ENCODE measurements at regions not wholly inside any gene's neighbourhood (a gene's known extent, or its start where the extent isn't known, plus 50 kb on each side); places are given as distances from the start of the nearest gene placed in this dataset.
A peak's percentile ranks its signal among the peaks of the same experiment; 100 is the strongest.

DNA sequence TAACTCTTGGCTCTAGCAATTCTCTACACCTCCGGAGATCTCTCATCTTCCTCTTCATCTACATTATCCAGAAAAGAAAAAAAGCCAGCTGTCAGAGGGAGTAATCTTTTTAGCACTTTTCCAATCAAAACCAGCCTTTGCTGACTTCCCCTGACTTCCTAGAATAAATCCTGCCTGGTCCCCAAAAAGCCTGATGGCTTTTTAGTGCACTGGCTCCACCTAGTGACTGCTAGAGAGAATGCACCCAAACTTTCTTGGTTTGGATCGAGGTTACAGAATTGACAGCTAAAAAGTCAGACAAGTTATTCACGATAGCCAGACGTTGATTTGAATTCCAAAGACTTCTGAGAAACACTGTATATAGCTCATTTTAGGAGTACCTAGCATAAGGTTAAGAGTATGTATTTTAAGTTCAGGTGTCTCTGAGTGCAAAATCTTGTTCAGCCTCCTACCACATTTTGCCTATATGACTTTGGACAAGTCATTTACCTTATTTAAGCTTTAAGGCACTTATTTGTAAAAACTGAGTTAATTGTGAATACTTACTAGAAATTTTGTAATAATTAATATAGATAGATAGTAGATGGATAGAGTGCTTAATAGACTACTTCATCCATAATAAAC, 185.7 kb upstream of the GRIN2B start:
- no peak overlapping the region for H3K4me3 ChIP-seq (ENCODE audit: low read depth, low read length)
- TF ChIP-seq, protein P1, sequence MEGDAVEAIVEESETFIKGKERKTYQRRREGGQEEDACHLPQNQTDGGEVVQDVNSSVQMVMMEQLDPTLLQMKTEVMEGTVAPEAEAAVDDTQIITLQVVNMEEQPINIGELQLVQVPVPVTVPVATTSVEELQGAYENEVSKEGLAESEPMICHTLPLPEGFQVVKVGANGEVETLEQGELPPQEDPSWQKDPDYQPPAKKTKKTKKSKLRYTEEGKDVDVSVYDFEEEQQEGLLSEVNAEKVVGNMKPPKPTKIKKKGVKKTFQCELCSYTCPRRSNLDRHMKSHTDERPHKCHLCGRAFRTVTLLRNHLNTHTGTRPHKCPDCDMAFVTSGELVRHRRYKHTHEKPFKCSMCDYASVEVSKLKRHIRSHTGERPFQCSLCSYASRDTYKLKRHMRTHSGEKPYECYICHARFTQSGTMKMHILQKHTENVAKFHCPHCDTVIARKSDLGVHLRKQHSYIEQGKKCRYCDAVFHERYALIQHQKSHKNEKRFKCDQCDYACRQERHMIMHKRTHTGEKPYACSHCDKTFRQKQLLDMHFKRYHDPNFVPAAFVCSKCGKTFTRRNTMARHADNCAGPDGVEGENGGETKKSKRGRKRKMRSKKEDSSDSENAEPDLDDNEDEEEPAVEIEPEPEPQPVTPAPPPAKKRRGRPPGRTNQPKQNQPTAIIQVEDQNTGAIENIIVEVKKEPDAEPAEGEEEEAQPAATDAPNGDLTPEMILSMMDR (IDR thresholded peaks at IDR 0.05; ENCODE audit: low read depth, low read length, missing control alignments), result peak; percentile 90
- DNase-seq (ENCODE audit: low read depth), result no peak

DNA sequence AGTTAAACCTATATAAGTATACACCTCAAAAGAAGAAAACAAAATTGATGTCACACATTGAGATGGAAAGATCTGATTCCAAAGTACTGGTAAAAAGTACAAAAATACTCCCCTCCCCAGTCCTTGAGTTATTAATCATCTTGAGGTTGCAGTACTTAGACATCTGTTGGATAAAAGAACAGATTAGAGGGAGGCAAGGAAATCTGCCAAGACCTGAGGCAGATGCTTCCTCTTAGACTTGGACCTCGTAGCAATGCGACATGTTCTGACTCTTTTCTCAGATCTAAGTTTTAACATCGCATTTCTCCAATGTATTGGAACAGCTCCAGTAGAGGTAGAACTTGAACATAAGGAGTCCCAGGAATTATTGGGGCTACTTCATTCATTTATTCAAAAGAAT, 187.9 kb upstream of the GRIN2B start:
- TF ChIP-seq, protein P1 (IDR thresholded peaks at IDR 0.05; ENCODE audit: low read depth, low read length, missing control alignments), result no peak
- H3K4me3 ChIP-seq (ENCODE audit: low read depth, low read length), result no peak overlapping the region
- no peak for DNase-seq (ENCODE audit: low read depth)

DNA sequence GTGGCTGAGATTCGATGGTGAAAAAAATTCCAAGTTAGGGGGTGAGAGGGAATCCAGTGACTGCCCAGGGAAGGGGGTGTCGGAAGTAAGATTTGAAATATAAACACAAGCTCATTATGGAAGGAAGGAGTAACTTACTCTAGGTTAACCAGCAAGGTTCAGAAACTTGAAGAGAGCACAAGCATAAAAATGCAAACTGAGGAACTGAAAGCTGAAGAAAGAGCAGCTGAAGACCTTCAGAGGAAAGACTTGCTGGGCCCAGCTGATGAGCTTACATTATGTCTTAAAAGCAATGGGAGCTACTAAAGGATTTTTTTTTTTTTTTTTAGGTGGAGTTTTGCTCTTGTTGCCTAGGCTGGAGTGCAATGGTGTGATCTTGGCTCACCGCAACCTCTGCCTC, 189.7 kb upstream of the GRIN2B start:
- TF ChIP-seq, protein P1 (IDR thresholded peaks at IDR 0.05; ENCODE audit: low read depth, low read length, missing control alignments), result no peak
- DNase-seq (ENCODE audit: low read depth), result peak; percentile 66

DNA sequence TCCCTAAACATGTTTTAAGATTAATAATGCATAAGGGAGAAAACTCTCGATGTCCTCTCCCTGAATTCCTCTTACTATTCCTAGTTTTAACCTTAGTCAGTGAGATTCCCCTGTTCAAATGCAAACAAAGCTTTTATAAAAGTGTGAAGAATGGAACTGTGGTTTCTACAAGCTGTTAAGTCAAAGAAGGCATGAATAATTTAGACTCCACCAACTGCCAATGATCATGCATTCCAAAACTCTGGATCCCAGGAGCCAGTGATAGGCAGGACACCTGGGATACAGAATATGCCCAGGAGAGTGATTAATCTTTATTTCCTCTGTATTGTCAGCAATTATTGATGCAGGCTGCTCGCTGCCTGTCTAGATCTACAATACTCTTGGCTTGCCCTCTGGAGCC, 190.3 kb upstream of the ATF7IP start:
- no peak for DNase-seq (ENCODE audit: low read depth)
- TF ChIP-seq, protein P1 (IDR thresholded peaks at IDR 0.05; ENCODE audit: low read depth, low read length, missing control alignments), result no peak

More for the DNA sequence above, 189.7 kb upstream of the GRIN2B start:
- no peak overlapping the region; the same call in 1 of the 2 replicates for H3K4me3 ChIP-seq (ENCODE audit: low read depth, low read length)

DNA sequence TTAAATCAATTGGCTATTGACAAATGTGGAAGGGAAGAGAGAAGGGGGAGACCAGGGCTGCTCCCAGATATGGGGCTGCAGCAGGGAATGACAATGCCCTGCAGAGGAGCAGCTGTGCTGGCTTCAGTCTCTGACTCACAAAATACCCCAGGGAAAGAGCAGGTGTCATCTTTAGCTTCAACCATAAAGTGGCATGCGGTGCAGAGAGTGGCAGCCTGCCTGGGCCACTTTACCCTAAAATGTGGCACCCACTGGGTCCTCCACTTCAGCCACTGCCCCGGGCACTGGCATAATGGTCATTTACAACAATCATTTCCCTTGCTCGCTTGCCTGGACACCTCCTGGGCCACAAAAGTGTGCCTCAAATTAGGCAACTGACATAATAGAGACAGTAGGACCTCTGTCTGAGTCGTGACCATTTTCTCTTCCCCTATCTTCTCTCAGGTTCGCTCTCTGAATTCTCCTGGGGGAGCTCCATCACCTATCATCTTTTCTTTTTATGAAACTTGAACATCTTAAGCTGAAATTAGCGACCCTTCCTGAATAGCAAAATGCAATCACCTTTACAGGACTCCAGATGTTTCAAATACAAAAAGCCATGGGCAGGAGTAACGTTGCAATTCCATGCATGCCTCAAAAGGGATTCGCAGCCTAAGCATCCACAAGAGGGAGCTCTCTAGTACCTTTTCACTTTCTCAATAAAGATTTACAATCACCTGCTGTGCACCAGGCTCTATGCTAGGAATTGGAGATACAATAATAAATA, 179.9 kb upstream of the ATF7IP start:
- DNase-seq (ENCODE audit: low read depth), result peak; percentile 29
- TF ChIP-seq, protein P1 (IDR thresholded peaks at IDR 0.05; ENCODE audit: low read depth, low read length, missing control alignments), result peak; percentile 78
- no peak overlapping the region for H3K4me3 ChIP-seq (ENCODE audit: low read depth, low read length)

More for the DNA sequence above, 190.3 kb upstream of the ATF7IP start:
- no peak overlapping the region for H3K4me3 ChIP-seq (ENCODE audit: low read depth, low read length)

DNA sequence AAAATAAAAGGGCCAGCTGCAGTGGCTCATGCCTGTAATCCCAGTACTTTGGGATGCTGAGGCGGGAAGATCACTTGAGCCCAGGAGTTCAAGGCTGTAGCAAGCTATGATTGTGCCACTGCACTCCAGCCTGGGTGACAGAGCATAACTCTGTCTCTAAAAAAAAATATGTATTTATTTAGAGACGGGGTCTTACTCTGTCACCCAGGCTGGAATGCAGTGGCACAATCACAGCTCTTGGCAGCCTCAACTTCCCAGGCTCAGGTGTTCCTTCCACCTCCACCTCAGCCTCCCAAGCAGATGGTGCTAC, 179.3 kb upstream of the ATF7IP start:
- DNase-seq (ENCODE audit: low read depth), result no peak
- TF ChIP-seq, protein P1 (IDR thresholded peaks at IDR 0.05; ENCODE audit: low read depth, low read length, missing control alignments), result no peak
- no peak overlapping the region for H3K4me3 ChIP-seq (ENCODE audit: low read depth, low read length)

DNA sequence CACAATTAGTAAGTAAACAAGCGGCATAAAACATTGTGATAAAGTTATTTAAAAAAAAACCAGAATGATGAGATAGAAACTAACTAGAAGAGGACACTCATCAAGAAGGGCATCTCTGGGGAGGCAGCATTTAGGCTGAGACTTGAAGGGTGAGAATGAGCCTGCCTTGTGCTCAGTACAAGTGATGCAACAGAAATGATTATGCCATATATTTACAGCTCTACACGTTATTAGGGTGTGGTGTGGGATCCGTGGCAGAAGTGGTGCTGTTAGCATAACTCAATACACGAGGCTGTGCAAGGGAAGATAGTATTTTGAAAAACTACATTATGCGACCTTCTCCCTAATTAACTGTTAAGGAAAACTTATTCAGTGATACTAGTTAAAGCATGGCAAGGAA, 178.5 kb upstream of the ATF7IP start:
- no peak for DNase-seq (ENCODE audit: low read depth)
- no peak overlapping the region for H3K4me3 ChIP-seq (ENCODE audit: low read depth, low read length)

More for the DNA sequence above, 178.5 kb upstream of the ATF7IP start:
- TF ChIP-seq, protein P1 (IDR thresholded peaks at IDR 0.05; ENCODE audit: low read depth, low read length, missing control alignments), result no peak

Data from GM12864 (cell line).